HG03280 (cell line): ENCODE measurements at regions not wholly inside any gene's neighbourhood (a gene's known extent, or its start where the extent isn't known, plus 50 kb on each side); places are given as distances from the start of the nearest gene placed in this dataset.
"Not testable (repeated sequence)": the region's sequence is repeated elsewhere in the genome, so short reads cannot be mapped to it uniquely, and the experiment has no call there.

Experiments
- ATAC-seq: cut with Tn5 transposase; IDR thresholded peaks from one replicate; pipeline ENCODE4 v1.9.1; 2021; ENCODE audit warnings: mild to moderate bottlenecking, moderate library complexity; ENCODE audit not compliant: unreplicated experiment

GRCh38 chr2:90360731-90361035, 1669.2 kb downstream of the RPIA start:
- ATAC-seq: not testable (repeated sequence)
